ENCODE measurements at regions not wholly inside any gene's neighbourhood (a gene's known extent, or its start where the extent isn't known, plus 50 kb on each side); places are given as distances from the start of the nearest gene placed in this dataset.

DNA sequence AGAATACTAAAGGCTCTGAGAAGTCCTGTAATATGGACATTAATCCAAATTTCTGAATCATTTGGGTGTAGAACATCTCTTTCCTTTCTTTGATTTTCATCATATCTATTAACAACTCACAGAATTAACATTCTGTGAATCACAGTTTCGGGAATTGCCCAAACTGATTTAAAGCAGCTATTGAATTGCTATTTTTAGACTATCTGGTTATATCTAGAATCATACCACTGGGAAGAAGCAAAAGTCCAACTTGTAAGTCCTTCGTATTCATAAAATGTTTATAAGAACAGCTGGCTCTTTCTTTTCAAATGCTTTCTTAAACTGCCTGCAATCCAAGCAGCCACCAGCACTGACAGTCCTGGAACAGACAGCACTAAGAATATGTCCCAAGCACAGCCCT, 733.0 kb downstream of the NTRK3 start:
- ATAC-seq (ENCODE audit: low read depth) (no peak), DNase-seq (no peak)
- intact Hi-C loops (cut with micrococcal nuclease): no loop called here
- H4K91ac ChIP-seq (ENCODE audit: insufficient read depth, low read depth, low read length): no peak overlapping the region
- H3K9me1 ChIP-seq (ENCODE audit: insufficient read depth, low read length): no peaks in the 10 kb centered on the region
- H2AFZ ChIP-seq (replicated peaks; ENCODE audit: low read length, poor library complexity): no peak overlapping the region
- H3K79me1 ChIP-seq (ENCODE audit: low read depth in 1 of 2, low read length in 2 of 2): no peaks in the 10 kb centered on the region
- no peaks in the 10 kb centered on the region for H3K36me3 ChIP-seq (ENCODE audit: control insufficient read depth, insufficient read depth, low read length)
- H3K27ac ChIP-seq (ENCODE audit: insufficient read depth, low read length): no peak overlapping the region
- CTCF ChIA-PET: no interaction called here
- no peaks in the 10 kb centered on the region for H4K20me1 ChIP-seq (ENCODE audit: insufficient read depth, low read length)
- H3K9me3 ChIP-seq (ENCODE audit: control insufficient read depth, insufficient read depth, low read length): peaks cover 3% of the 10 kb centered on the region
- H2BK15ac ChIP-seq (ENCODE audit: low read depth, low read length): no peak overlapping the region
- H3K14ac ChIP-seq (replicated peaks; ENCODE audit: low read depth, low read length): no peak overlapping the region
- no peak overlapping the region for H4K5ac ChIP-seq (ENCODE audit: low read depth, low read length)
- no peaks in the 10 kb centered on the region for H3K4me1 ChIP-seq (ENCODE audit: control insufficient read depth, insufficient read depth, low read length)
- TF ChIP-seq POLR2A (IDR thresholded peaks at IDR 0.05; ENCODE audit: low read depth, low read length): no peak
- TF ChIP-seq, protein P1, sequence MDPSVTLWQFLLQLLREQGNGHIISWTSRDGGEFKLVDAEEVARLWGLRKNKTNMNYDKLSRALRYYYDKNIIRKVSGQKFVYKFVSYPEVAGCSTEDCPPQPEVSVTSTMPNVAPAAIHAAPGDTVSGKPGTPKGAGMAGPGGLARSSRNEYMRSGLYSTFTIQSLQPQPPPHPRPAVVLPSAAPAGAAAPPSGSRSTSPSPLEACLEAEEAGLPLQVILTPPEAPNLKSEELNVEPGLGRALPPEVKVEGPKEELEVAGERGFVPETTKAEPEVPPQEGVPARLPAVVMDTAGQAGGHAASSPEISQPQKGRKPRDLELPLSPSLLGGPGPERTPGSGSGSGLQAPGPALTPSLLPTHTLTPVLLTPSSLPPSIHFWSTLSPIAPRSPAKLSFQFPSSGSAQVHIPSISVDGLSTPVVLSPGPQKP (IDR thresholded peaks at IDR 0.05; ENCODE audit: borderline replicate concordance, low read depth, low read length): no peak
- H3K4me2 ChIP-seq (ENCODE audit: low read depth, low read length): no peak overlapping the region
- dilution Hi-C loops (cut with HindIII; ENCODE audit: low sequenced_read_pairs, unreplicated experiment): no loop called here
- no peak overlapping the region for H4K8ac ChIP-seq (ENCODE audit: low read depth in 2 of 2, low read length in 2 of 2)
- H3K4me3 ChIP-seq (ENCODE audit: insufficient read depth, low read depth, low read length): no peak overlapping the region
- H3K23ac ChIP-seq (ENCODE audit: low read depth, low read length): no peak overlapping the region
- H2BK20ac ChIP-seq (ENCODE audit: low read depth, low read length): no peak overlapping the region
- H3K4ac ChIP-seq (ENCODE audit: low read depth, low read length): no peak overlapping the region
- no peak overlapping the region for H2BK5ac ChIP-seq (ENCODE audit: low read depth, low read length, poor library complexity, severe bottlenecking)
- no peak overlapping the region for H3K56ac ChIP-seq (ENCODE audit: extremely low read depth, insufficient read depth, low read length)
- no peak overlapping the region for H3K18ac ChIP-seq (ENCODE audit: low read depth, low read length)
- POLR2A ChIA-PET (ENCODE audit: unreplicated experiment): no interaction called here
- in situ Hi-C loops (cut with MboI; ENCODE audit: low sequenced_read_pairs): no loop called here
- no peak overlapping the region for H2BK120ac ChIP-seq (ENCODE audit: low read depth, low read length)
- BruUV-seq (replicated peaks): no TSS peak
- H2AK5ac ChIP-seq (ENCODE audit: low read depth, low read length): no peak overlapping the region
- no CpG with 5 or more reads among the region's 2 CpGs for WGBS, 2 experiments (ENCODE audit: extremely low coverage in 2 of 2, insufficient read length in 1 of 2)
- H2AK9ac ChIP-seq (replicated peaks; ENCODE audit: low read depth, low read length, poor library complexity): no peak overlapping the region
- H3K27me3 ChIP-seq (ENCODE audit: control insufficient read depth, insufficient read depth, low read length): no peaks in the 10 kb centered on the region
- no peak overlapping the region for H3K9ac ChIP-seq (ENCODE audit: low read depth, low read length)
